HG03103 (cell line): ENCODE measurements at regions not wholly inside any gene's neighbourhood (a gene's known extent, or its start where the extent isn't known, plus 50 kb on each side); places are given as distances from the start of the nearest gene placed in this dataset.
"Not testable (repeated sequence)": the region's sequence is repeated elsewhere in the genome, so short reads cannot be mapped to it uniquely, and the experiment has no call there.

Experiments
- ATAC-seq: cut with Tn5 transposase; IDR thresholded peaks from one replicate; pipeline ENCODE4 v1.9.1; 2021; ENCODE audit warnings: low read depth; ENCODE audit not compliant: unreplicated experiment

GRCh38 chr3:157594413-157594812, 91.2 kb upstream of the VEPH1 start:
- no peak for ATAC-seq

GRCh38 chr3:157592769-157593168, 89.6 kb upstream of the VEPH1 start:
- no peak for ATAC-seq

GRCh38 chr3:157590273-157590672, 87.1 kb upstream of the VEPH1 start:
- ATAC-seq: no peak

- ATAC-seq: no peak
These were observed 86.0 kb upstream of the VEPH1 start for GRCh38 chr3:157589211-157589610.

- ATAC-seq: no peak
These were observed 85.3 kb upstream of the VEPH1 start for GRCh38 chr3:157588386-157589060.

- no peak for ATAC-seq
These were observed 83.1 kb upstream of the VEPH1 start for GRCh38 chr3:157586293-157586692.

GRCh38 chr3:157585386-157585785, 82.2 kb upstream of the VEPH1 start:
- ATAC-seq: no peak

- no peak for ATAC-seq
These were observed 79.4 kb upstream of the VEPH1 start for GRCh38 chr3:157582637-157582973.

GRCh38 chr3:157581956-157582636, 78.9 kb upstream of the VEPH1 start:
- ATAC-seq: not testable (repeated sequence)

GRCh38 chr3:157581371-157581770, 78.2 kb upstream of the VEPH1 start:
- ATAC-seq: no peak

GRCh38 chr3:157578181-157578580, 75.0 kb upstream of the VEPH1 start:
- no peak for ATAC-seq

GRCh38 chr3:157574531-157574930, 71.3 kb upstream of the VEPH1 start:
- no peak for ATAC-seq

GRCh38 chr3:157573780-157574378, 70.7 kb upstream of the VEPH1 start:
- ATAC-seq: no peak

- ATAC-seq: no peak
These were observed 70.1 kb upstream of the VEPH1 start for GRCh38 chr3:157573281-157573680.

GRCh38 chr3:157572559-157573270, 69.5 kb upstream of the VEPH1 start:
- no peak for ATAC-seq

GRCh38 chr3:157566596-157566995, 63.4 kb upstream of the VEPH1 start:
- no peak for ATAC-seq

GRCh38 chr3:157559401-157559800, 56.2 kb upstream of the VEPH1 start:
- ATAC-seq: no peak
